Activated CD8-positive, alpha-beta memory T cell treated with anti-CD3 and anti-CD28 coated beads, Interleukin-2, amount 50 U/mL, for 48 hours (primary cell): ENCODE measurements at regions not wholly inside any gene's neighbourhood (a gene's known extent, or its start where the extent isn't known, plus 50 kb on each side); places are given as distances from the start of the nearest gene placed in this dataset.

ENCODE experiments used
- DNase-seq: peaks from one replicate; pipeline ENCODE4 v3.0.0-alpha.2; 2020

DNA sequence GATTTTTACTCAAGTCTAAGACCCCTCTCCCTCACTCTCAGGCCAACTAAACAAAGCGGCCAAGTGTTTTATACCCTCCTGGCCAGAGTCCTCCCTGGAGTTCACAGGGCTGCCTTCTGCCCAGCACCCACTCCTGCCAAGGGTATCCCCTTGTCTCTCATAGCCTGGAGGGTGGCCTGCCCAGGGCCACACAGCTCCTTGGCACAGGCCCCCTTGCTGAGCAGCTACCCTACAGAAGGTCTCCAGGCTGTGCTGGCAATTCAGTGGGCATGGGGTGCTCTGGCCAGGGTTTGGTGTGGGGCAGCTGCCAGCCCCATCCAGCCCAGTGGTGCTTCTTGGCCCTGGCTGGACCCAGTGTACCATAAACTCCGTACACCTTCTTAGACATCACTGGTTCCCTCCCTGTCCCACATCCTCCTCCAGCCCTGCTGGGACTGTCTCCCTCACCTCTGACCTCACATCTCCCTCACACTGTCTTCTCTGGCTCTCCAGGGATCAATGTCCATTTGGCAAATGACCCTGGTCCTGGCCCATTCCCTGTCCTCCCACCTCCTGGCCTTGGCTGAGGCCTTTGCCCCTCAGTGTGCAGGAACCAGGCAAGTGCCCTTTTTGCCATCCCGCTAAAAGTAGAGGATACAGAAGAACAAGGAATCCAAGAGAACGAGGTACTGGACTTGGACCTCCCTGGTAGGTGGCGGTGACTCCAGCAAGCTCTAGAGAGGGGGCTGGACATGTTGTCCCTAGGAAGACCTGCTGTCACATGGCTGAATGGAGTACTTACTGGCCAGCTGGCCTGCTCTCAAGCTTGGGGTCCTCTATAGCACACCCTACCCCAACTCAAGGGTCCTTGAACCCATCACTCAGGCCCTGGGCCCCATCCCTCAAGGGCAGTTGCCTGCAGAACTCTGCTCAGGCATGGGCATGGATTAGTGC, 50.0 kb upstream of the TRPM1 start:
- DNase-seq = no peak

DNA sequence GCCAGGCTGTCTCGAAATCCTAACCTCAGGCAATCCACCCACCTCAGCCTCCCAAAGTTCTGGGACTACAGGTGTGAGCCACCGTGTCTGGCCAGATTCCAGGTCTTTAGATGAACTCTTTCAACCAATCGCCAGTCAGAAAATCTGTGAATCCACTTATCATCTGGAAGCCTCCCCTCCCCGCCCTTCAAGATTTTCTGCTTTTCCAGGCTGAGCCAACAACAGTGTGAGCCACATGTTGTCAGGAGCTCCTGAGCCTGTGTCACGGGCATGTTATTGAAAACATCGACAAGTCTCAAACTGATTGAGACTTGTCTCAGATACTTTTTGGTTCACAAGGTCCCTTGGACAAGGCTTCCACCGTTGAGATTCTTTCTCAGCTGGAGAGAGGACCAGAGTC, 52.0 kb upstream of the TRPM1 start:
- DNase-seq = no peak

DNA sequence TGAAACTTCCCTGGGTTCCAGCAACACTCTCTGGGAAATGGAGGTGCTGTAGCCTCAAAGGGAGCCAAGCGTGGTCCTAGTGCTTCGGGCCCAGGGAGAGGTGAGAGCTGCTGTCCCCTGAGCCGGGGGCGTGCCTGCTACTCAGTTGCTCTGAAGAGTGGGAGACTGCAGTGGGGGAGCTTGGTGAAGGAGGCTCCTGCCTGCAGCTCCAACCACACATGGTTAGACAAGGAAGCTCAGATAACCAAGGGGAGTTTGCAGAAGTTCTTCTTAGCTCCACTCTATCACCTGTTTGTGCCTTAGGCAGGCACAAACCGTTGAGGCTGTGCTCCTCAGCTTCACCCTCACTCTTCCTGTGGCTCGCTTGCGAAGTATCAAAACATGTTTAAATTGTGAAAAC, 53.6 kb upstream of the TRPM1 start:
- DNase-seq = no peak

DNA sequence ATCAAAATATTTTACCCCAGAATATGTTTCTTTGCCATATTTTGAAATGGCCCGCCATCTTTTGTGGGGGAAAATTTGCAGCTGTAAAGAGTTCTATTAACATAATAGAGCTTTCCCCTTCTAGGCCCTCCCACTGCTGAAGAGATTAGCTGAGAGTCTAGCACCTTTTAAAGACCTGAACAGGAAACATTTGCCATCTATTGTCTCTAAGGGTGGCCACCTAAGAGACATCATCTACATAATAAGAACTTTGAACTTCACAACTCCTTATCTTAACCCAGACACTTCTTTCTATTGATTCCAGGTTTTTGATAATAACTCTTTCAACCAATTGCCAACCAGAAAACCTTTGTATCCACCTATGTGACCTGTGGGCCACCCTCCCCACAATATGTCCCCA, 54.7 kb upstream of the TRPM1 start:
- DNase-seq = no peak

DNA sequence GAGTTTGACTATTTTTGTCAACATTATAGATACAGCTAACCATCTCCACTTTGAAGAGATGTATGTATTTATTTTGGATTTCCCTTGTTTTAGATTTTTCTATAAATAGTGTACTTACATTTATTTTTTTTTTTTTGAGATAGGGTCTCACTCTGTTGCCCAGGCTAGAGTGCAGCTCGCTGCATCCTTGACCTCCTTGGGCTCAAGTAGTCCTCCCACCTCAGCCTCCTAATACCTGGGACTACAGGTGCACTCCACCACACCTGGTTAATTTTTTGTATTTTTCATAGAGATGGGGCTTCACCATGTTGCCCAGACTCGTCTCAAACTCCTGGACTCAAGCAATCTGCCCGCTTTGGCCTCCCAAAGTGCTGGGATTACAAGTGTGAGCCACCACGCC, 55.3 kb upstream of the TRPM1 start:
- DNase-seq = no peak

DNA sequence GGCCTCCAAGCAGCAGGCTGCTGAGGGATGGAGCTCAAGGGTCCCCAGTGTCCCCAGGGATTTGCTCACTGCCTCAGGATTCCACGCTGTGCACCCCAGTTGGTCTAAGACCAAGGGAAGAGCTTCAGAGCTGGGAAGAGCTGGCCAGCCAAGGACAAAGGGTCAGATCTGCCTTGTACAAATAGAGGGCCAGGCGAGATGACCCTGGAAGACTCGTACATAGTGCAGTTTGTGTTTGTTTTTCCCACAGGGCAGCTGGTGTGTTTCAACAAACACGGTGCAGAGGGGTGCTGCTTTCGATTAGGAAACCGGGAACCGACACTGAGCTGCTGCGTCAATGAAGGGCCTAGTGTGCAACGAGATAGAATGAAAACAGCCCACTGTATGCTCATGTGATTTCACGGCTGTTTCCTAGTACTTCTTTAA, 56.1 kb upstream of the TRPM1 start:
- no peak for DNase-seq

DNA sequence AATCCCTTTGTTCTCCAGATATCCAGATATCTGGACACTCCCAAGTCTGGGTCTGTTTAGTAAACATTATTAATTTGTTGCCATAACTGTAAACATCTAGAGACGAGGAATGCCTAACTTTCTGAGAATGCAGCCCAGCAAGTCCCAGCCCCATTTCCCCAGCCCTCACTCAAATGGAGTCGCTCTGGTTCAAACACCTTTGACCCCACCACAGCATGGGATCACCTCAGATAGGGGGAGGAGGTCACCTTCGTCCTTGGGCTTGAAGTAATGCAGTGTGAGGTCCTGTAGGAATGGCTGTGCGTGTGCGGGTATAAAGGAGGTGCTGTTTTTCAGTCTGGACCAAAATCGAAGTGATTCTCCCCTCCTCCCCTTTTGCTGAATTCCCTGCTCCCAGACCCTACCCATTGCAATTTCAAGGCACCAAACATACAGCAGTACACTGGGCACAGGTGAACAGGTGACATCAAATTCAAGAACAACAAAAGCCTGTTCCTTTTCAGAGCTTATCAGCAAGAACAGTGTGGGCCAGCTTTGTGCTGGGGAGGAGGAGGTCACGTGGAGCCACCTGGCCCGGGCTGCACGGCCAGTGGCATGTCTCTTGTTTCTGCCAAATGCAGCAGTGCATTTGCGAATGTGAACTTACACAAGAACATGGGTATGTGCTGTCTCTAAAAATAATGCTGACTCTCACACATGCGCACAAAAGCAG, 57.5 kb upstream of the TRPM1 start:
- DNase-seq = no peak

DNA sequence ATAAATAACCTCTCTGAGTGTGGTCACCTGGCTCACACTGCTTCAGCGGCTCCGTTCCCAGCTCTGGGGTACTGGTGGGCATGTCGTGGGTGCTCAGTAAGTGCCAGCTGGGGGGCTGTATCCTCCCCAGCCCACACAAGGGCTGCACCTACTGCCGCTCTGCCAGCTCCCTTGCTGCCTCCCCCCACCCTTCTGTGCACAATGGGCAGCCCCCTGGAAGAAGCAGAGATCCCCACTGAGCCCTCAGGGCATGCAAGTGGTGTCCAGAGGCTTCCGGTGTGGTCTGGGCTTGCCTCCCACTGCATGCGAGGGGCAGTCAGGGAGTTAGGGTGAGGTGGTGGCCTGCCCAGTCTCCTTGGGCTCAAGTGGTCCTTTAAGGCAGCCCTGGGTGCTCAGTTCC, 58.3 kb upstream of the TRPM1 start:
- no peak for DNase-seq

DNA sequence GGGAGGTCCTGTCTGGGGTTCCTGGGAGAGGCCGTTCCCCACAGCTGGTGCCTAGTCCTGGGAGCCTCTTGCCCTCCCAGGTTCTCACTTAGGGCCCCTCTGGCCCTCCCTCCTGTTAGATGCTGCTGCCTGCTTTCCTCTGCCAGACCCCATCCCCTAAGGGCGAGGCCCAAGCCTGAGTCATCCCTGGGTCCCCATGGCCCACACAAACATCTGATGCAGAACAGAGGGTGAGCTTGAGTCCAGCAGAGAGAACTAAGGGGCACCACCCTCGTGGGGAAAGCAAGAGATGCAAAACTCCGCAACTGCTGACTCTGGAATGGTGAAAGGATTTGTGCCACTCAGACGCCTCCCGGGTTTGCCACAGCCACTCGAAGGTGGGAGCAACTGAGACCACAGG, 58.8 kb upstream of the TRPM1 start:
- DNase-seq = no peak

DNA sequence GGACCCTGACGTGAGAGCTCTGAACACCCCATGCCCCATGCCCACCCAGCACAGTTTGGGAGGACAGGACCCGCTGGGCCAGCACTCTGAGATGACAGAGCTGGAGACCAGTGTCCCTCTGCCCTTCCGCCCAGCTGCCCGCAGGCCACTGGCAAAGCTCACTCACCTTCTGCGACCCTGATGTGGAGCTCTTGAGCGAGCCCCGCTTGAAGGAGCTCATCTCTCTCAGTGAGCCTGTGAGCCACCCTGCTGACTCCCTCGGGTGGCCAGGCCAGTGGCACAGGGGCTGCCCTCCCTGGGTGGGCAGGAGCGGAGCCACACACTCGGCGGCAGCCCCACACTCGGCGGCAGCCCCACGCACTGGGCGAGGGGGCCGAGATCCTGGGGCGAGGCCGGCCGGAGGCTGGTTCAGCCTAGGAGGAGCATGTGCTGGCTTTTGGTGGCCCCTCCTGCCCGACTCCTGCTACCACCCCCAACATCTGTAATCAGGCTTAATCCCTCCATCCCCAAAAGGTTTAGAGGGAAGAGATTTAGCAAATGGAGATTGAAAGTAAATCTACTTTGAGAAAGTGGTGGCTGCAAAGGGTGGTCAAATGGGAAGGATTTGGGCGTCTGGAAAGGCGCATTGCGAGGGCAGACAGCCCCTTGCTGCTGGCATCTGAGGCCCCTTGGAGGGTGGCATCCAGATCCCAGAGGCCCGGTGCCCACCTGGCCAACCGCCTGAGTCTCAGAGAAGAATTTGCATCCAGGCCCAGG, 59.4 kb upstream of the TRPM1 start:
- DNase-seq = no peak

DNA sequence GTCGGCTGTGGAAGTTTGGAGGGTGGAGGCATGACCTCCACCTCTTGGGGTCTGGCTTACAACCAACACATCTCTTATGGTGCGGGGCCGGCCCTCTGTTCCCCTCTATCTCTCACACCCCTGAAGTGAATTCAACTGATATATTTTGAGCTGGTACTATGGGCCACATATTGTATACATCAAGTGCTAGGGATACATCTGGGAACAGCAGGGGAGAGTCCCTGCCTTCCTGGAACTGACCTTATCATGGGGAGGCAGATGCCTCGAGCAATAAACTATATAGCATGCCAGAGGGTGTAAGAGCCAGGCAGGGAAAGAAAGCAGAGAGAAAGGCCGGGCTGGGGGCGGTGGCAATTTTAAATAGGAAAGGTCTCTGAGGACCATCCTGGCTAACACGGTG, 60.4 kb upstream of the TRPM1 start:
- no peak for DNase-seq

DNA sequence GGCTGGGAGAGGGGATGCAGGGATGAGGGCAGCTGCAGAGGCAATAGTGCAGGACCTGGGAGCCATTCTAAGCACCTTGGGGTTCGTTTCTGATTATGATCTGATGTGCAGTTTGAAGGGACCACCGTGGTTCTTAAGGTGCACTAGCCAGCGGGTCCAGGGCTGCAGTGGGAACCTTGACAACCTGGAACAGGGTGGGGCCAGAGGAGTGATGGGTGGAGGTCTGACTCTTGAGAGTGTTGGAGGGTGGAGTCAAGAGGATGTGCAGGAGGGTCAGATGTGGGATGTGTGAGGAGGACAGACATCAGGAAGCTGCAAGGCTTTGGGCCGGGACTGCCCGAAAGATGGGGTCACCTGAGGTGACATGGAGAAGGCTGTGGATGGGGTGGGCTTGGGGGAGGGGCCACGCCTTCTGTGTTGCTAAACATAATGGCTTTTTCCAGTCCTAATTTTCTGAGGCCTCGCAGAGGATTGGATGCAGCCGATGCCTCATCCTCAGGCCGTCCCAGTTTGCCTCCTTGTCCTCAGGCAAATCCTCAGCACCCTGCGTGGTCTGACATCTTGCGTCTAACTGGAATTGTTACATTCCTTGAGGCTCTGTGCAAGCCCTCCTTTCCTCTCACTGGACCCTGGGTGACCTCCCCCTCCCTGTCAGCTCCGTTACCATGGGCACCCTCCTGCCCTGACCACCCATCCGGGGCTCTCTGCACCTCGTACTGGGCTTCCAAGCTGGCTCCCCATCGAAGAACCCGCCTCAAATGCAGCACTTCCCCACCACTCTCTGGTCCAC, 61.4 kb upstream of the TRPM1 start:
- DNase-seq = no peak

DNA sequence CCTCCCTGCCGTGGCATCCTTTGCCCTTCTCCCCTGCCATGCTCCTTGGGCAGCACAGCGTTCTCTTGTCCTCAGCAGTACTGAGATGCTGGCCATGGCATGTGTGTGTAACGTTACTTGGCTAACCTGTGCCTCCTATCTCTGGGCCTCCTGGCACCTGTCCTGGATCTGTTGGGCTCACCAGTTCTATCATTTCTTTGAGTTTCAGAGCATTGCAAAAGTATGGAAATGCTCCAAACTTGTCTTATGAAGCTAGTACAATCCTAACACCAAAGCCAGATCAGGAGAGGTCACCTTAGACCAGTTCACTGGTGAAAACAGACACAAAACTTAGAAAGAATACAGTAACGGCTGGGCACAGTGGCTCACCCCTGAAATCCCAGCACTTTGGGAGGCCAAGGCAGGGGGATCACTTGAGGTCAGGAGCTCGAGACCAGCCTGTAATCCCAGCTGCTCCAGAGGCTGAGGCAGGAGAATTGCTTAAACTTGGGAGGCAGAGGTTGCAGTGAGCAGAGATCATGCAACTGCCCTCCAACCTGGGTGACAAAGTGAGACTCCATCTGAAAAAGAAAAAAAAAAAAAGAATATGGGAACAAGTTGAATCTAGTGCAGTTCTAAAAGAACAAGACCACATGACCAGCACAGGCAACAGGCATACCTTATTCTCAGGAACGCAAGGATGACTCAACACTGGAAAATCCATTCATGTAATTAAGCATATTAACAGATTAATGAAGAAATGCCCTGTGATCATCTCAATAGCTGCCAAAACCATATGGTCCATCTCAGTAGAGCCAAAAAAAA, 62.4 kb upstream of the TRPM1 start:
- DNase-seq = no peak

DNA sequence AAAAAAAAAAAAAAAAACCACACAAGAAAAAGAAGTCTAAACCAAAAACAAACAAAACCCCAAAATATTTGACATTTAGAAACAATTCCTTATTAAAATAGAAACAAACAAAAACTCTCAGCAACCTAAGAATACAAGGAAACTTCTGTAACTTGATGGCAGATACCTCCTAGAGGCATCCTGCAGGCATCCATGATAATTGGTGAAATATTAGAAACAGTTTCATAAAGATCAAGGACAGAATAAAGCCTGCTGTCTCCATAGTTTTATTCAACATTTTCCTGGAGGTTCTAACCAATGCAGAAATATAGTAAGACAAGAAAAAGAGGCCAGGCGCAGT, 63.0 kb upstream of the TRPM1 start:
- no peak for DNase-seq

DNA sequence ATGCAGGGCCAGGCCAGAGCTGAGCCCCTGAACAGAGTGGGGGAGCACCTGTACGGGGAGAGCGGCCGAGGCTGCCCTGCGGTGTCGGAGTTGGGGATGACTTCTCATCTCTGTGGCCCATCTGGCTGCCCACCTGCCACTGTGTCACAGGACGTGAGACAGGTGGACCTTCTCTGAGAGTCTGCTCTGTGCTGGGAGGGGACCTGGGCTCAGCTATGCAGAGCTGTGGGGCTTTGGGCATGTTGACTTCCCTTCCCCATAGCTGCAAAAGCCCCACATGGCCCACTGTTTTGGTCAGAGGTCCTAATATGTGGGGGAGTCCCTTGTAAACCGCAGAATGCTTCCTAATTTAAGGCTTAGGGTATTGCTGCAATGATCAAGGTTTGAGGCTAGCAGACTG, 68.0 kb upstream of the TRPM1 start:
- no peak for DNase-seq

DNA sequence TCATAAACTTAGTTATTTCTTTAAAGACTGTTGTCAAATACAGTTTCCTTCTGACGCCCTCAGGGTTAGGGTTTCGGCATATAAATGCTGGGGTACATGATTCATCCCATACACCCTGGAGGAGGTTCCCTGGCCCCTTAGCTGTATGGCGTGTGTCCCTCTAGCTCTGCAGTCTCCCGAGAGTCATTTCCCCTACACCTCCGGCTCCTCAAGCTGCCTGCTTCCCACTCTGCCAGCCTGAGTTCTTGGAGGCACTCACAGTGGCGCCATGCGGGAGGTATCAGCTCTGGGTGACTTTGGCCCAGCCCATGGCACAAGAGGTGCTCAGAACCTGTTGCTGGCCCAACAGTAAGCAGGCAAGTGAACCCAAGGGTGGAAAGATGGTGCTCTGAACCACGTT, 70.2 kb upstream of the TRPM1 start:
- DNase-seq = no peak

DNA sequence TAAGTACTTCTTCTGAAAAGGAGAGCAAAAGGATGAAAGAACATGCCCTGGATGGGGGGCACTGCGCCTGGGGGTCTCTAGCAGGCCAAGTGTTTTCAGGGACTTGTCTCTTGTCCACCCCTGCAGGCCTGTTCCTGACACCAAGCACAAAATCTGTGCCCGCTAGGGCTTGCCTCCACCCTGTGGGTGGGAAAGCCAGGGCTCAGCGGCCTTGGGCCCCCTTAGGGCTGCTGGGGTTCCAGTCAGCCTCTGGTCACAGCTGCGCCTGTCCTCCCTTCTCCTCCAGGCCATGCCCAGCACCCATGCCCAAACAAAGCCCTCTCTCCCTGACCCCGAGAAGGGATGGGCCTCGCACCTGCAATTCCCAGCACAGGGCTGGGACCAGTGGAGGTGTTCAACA, 71.1 kb upstream of the TRPM1 start:
- no peak for DNase-seq

DNA sequence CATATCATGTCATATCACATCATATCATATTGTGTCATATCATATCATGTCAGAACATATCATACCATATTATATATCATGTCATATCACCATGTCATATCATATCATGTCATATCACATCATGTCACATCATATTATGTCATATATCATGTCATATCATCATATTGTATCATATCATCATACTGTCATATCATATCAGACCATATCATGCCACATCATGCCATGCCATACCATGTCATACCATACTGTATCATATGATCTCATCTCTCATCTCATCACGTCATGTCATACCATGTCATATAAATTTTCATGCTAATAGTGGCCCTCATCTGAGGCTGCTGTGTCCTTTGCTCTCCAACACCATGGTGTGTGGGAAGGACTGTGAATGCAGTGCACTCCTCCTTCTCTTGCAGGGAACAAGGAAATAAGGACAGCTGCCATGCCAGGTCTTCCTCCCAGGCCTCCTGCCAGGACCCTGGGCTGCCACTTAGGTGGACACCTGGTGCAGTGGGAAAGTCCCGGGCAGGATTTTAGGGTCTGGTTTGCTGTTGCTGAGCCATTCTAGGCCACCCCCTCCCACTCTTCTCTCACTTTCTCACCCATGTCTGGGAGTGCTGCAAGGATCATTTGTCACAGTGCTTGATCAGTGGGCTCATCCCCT, 72.4 kb upstream of the TRPM1 start:
- no peak for DNase-seq

DNA sequence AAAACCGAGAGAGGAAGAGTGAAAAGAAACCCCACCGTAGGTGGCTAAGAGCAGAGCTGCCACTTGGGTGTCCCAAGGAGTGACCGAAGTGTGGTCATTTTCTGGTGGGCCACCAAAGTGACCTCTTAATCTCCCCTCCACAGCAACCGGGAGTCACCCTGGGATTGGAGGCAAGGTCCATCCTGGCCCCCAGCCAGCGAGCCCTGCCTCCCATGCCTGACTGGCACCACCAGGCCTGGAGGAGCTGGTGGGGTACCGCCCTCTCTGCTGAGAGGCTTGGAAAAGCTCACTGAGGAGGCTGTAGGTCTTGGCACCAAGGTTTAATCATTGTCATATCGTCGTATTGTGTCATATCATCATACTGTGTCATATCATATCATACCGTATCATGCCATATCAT, 74.0 kb upstream of the TRPM1 start:
- DNase-seq = no peak

DNA sequence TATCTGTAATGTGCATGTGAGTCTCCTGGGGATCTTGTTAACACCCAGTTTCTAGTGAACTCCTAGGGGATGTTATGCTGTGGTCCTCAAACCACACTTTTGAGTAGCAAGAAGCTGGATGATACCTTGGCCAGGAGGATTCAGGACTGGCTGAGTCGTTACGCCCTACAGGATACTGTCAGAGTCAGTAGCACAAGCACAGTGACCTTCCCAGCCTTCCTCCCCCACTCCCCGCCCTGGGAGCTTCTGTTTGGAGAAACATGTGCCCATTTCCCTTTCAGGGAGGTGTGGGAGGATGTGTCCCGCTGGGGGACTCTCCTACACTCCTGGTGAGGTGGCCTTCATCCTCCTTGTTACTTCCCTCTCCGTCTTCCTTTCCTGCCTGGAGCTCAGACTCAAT, 76.4 kb upstream of the TRPM1 start:
- no peak for DNase-seq

DNA sequence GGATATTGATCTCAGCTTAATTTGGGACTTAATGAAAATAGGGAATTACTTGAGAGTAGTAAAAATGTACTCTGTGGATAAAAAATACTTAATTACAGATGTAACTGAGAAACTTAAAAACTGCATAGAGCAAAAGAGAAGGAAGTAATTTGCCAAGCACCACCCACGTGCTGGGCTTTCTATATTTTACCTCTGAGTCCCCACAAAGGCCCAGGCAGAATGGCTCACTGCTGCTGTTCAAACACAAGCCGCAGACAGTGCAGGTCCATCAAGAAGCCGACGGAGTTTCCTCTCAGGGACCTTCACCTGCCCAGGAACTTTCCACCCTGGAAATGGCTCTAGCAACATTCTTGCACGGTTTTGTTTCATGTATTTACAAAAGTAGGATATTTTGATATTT, 77.2 kb upstream of the TRPM1 start:
- no peak for DNase-seq

DNA sequence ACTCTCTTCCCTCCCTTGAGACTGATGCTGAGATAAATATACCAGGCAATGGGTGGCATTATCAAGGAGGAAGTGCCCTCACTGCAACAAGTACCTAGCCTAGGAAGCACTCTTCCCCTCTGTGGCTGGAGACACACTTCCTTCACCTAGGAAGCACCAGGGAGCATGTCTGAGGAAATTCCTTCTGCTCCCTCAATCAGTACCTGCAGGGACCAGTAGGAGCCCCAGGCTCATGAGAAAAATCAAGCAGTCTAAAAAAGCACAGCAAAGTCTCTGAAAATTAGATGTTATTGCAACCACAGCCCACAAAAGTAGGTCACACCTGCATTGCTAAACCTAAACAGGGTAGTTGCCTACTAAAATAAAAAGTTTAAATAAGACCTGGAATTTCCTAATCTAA, 78.2 kb upstream of the TRPM1 start:
- DNase-seq = no peak
